ENCODE measurements at regions not wholly inside any gene's neighbourhood (a gene's known extent, or its start where the extent isn't known, plus 50 kb on each side); places are given as distances from the start of the nearest gene placed in this dataset.

GRCh38 chr10:125472010-125472607 lies 210.9 kb downstream of the TEX36 start:
- no peak for DNase-seq (ENCODE audit: extremely low spot score, unreplicated experiment)
- no peaks in the 10 kb centered on the region for H3K4me1 Mint-ChIP-seq (ENCODE audit: unreplicated experiment)
- no peaks in the 10 kb centered on the region for H3K27me3 Mint-ChIP-seq (ENCODE audit: unreplicated experiment)
- no peak overlapping the region for H3K27ac Mint-ChIP-seq (ENCODE audit: unreplicated experiment)
- no peaks in the 10 kb centered on the region for H3K36me3 Mint-ChIP-seq (ENCODE audit: unreplicated experiment)
- no peak overlapping the region for H3K4me3 Mint-ChIP-seq (ENCODE audit: unreplicated experiment)
- TF ChIP-seq CTCF (IDR thresholded peaks at IDR 0.05) = no peak
- no peaks in the 10 kb centered on the region for H3K9me3 Mint-ChIP-seq (ENCODE audit: unreplicated experiment)

- no peak overlapping the region for H3K27ac Mint-ChIP-seq (ENCODE audit: unreplicated experiment)
- no peaks in the 10 kb centered on the region for H3K9me3 Mint-ChIP-seq (ENCODE audit: unreplicated experiment)
- no peak overlapping the region for H3K4me3 Mint-ChIP-seq (ENCODE audit: unreplicated experiment)
- no peaks in the 10 kb centered on the region for H3K36me3 Mint-ChIP-seq (ENCODE audit: unreplicated experiment)
- no peak for DNase-seq (ENCODE audit: extremely low spot score, unreplicated experiment)
- no peaks in the 10 kb centered on the region for H3K27me3 Mint-ChIP-seq (ENCODE audit: unreplicated experiment)
- no peaks in the 10 kb centered on the region for H3K4me1 Mint-ChIP-seq (ENCODE audit: unreplicated experiment)
- TF ChIP-seq CTCF (IDR thresholded peaks at IDR 0.05) = no peak
Observed at GRCh38 chr10:125468278-125468677, 214.7 kb downstream of the TEX36 start.

GRCh38 chr10:125466685-125467084 lies 216.3 kb downstream of the TEX36 start:
- Mint-ChIP-seq H3K36me3 (ENCODE audit: unreplicated experiment) (no peaks in the 10 kb centered on the region), H3K27me3 (ENCODE audit: unreplicated experiment) (no peaks in the 10 kb centered on the region), H3K9me3 (ENCODE audit: unreplicated experiment) (no peaks in the 10 kb centered on the region), H3K27ac (ENCODE audit: unreplicated experiment) (no peak overlapping the region), H3K4me3 (ENCODE audit: unreplicated experiment) (no peak overlapping the region), H3K4me1 (ENCODE audit: unreplicated experiment) (no peaks in the 10 kb centered on the region)
- no peak for TF ChIP-seq CTCF (IDR thresholded peaks at IDR 0.05)
- no peak for DNase-seq (ENCODE audit: extremely low spot score, unreplicated experiment)

- H3K4me3 Mint-ChIP-seq (ENCODE audit: unreplicated experiment) = no peak overlapping the region
- H3K36me3 Mint-ChIP-seq (ENCODE audit: unreplicated experiment) = no peaks in the 10 kb centered on the region
- no peaks in the 10 kb centered on the region for H3K27me3 Mint-ChIP-seq (ENCODE audit: unreplicated experiment)
- no peak overlapping the region for H3K27ac Mint-ChIP-seq (ENCODE audit: unreplicated experiment)
- DNase-seq (ENCODE audit: extremely low spot score, unreplicated experiment) = no peak
- no peaks in the 10 kb centered on the region for H3K9me3 Mint-ChIP-seq (ENCODE audit: unreplicated experiment)
- TF ChIP-seq CTCF (IDR thresholded peaks at IDR 0.05) = no peak
- no peaks in the 10 kb centered on the region for H3K4me1 Mint-ChIP-seq (ENCODE audit: unreplicated experiment)
Observed at GRCh38 chr10:125462845-125463244, 220.1 kb downstream of the TEX36 start.

- DNase-seq (ENCODE audit: extremely low spot score, unreplicated experiment) = no peak
- Mint-ChIP-seq H3K4me3 (ENCODE audit: unreplicated experiment) (no peak overlapping the region), H3K36me3 (ENCODE audit: unreplicated experiment) (no peaks in the 10 kb centered on the region), H3K4me1 (ENCODE audit: unreplicated experiment) (no peaks in the 10 kb centered on the region), H3K9me3 (ENCODE audit: unreplicated experiment) (no peaks in the 10 kb centered on the region), H3K27me3 (ENCODE audit: unreplicated experiment) (no peaks in the 10 kb centered on the region), H3K27ac (ENCODE audit: unreplicated experiment) (no peak overlapping the region)
- TF ChIP-seq CTCF (IDR thresholded peaks at IDR 0.05) = no peak
Observed at GRCh38 chr10:125460326-125460725, 222.6 kb downstream of the TEX36 start.
